ENCODE measurements at regions not wholly inside any gene's neighbourhood (a gene's known extent, or its start where the extent isn't known, plus 50 kb on each side); places are given as distances from the start of the nearest gene placed in this dataset.
A peak's percentile ranks its signal among the peaks of the same experiment; 100 is the strongest.

GRCh38 chr9:22238809-22239684 is 207.6 kb upstream of the DMRTA1 start:
- H3K27me3 ChIP-seq (ENCODE audit: control insufficient read depth in 5 of 5, insufficient read depth in 4 of 5, low read length in 5 of 5), result no peaks in the 10 kb centered on the region
- peak overlapping the region in 1 of 5 donors; percentile 17 for H3K9ac ChIP-seq (ENCODE audit: low read length in 5 of 5)
- H3K4me3 ChIP-seq (ENCODE audit: low read depth in 1 of 5, low read length in 5 of 5), result no peak overlapping the region
- H3K27ac ChIP-seq (ENCODE audit: low read depth, low read length), result no peak overlapping the region
- no peaks in the 10 kb centered on the region for H3K9me3 ChIP-seq (ENCODE audit: control insufficient read depth in 5 of 5, low read length in 5 of 5)
- peaks cover 0 to 21% (median 13%) of the 10 kb centered on the region in 5 donors for H3K4me1 ChIP-seq (ENCODE audit: control insufficient read depth in 5 of 5, insufficient read depth in 5 of 5, low read length in 5 of 5)
- no peaks in the 10 kb centered on the region for H3K36me3 ChIP-seq (ENCODE audit: control insufficient read depth in 5 of 5, insufficient read depth in 5 of 5, low read length in 5 of 5)

- H3K27me3 ChIP-seq (ENCODE audit: control insufficient read depth in 5 of 5, insufficient read depth in 4 of 5, low read length in 5 of 5), result no peaks in the 10 kb centered on the region
- no peaks in the 10 kb centered on the region for H3K9me3 ChIP-seq (ENCODE audit: control insufficient read depth in 5 of 5, low read length in 5 of 5)
- H3K4me3 ChIP-seq (ENCODE audit: low read depth in 1 of 5, low read length in 5 of 5), result no peak overlapping the region
- peak overlapping the region; percentile 75 for H3K27ac ChIP-seq (ENCODE audit: low read depth, low read length)
- peak overlapping the region in 2 of 5 donors; percentile 23 to 46 for H3K9ac ChIP-seq (ENCODE audit: low read length in 5 of 5)
- peaks cover 0 to 23% (median 13%) of the 10 kb centered on the region in 5 donors for H3K4me1 ChIP-seq (ENCODE audit: control insufficient read depth in 5 of 5, insufficient read depth in 5 of 5, low read length in 5 of 5)
- no peaks in the 10 kb centered on the region for H3K36me3 ChIP-seq (ENCODE audit: control insufficient read depth in 5 of 5, insufficient read depth in 5 of 5, low read length in 5 of 5)
Observed at GRCh38 chr9:22240619-22241018, 206.0 kb upstream of the DMRTA1 start.

GRCh38 chr9:22241024-22241423 is 205.6 kb upstream of the DMRTA1 start:
- no peaks in the 10 kb centered on the region for H3K9me3 ChIP-seq (ENCODE audit: control insufficient read depth in 5 of 5, low read length in 5 of 5)
- peak overlapping the region; percentile 75 for H3K27ac ChIP-seq (ENCODE audit: low read depth, low read length)
- H3K4me1 ChIP-seq (ENCODE audit: control insufficient read depth in 5 of 5, insufficient read depth in 5 of 5, low read length in 5 of 5), result peaks cover 0 to 23% (median 13%) of the 10 kb centered on the region in 5 donors
- no peaks in the 10 kb centered on the region for H3K36me3 ChIP-seq (ENCODE audit: control insufficient read depth in 5 of 5, insufficient read depth in 5 of 5, low read length in 5 of 5)
- H3K27me3 ChIP-seq (ENCODE audit: control insufficient read depth in 5 of 5, insufficient read depth in 4 of 5, low read length in 5 of 5), result no peaks in the 10 kb centered on the region
- H3K4me3 ChIP-seq (ENCODE audit: low read depth in 1 of 5, low read length in 5 of 5), result no peak overlapping the region
- H3K9ac ChIP-seq (ENCODE audit: low read length in 5 of 5), result peak overlapping the region in 2 of 5 donors; percentile 23 to 46

GRCh38 chr9:22241611-22242010 is 205.0 kb upstream of the DMRTA1 start:
- Histone ChIP-seq H3K27me3 (ENCODE audit: control insufficient read depth in 5 of 5, insufficient read depth in 4 of 5, low read length in 5 of 5) (no peaks in the 10 kb centered on the region), H3K4me3 (ENCODE audit: low read depth in 1 of 5, low read length in 5 of 5) (no peak overlapping the region), H3K4me1 (ENCODE audit: control insufficient read depth in 5 of 5, insufficient read depth in 5 of 5, low read length in 5 of 5) (peaks cover 0 to 23% (median 13%) of the 10 kb centered on the region in 5 donors), H3K36me3 (ENCODE audit: control insufficient read depth in 5 of 5, insufficient read depth in 5 of 5, low read length in 5 of 5) (no peaks in the 10 kb centered on the region), H3K27ac (ENCODE audit: low read depth, low read length) (peak overlapping the region; percentile 75), H3K9ac (ENCODE audit: low read length in 5 of 5) (peak overlapping the region in 1 of 5 donors; percentile 46), H3K9me3 (ENCODE audit: control insufficient read depth in 5 of 5, low read length in 5 of 5) (no peaks in the 10 kb centered on the region)

GRCh38 chr9:22244139-22245011 is 202.2 kb upstream of the DMRTA1 start:
- H3K9me3 ChIP-seq (ENCODE audit: control insufficient read depth in 5 of 5, low read length in 5 of 5), result peaks cover 0 to under 1% (median 0%) of the 10 kb centered on the region in 5 donors
- H3K27ac ChIP-seq (ENCODE audit: low read depth, low read length), result no peak overlapping the region
- peak overlapping the region in 1 of 5 donors; percentile 56 for H3K9ac ChIP-seq (ENCODE audit: low read length in 5 of 5)
- H3K4me3 ChIP-seq (ENCODE audit: low read depth in 1 of 5, low read length in 5 of 5), result peak overlapping the region in 1 of 5 donors; percentile 43
- peaks cover 0 to 20% (median 11%) of the 10 kb centered on the region in 5 donors for H3K4me1 ChIP-seq (ENCODE audit: control insufficient read depth in 5 of 5, insufficient read depth in 5 of 5, low read length in 5 of 5)
- no peaks in the 10 kb centered on the region for H3K36me3 ChIP-seq (ENCODE audit: control insufficient read depth in 5 of 5, insufficient read depth in 5 of 5, low read length in 5 of 5)
- no peaks in the 10 kb centered on the region for H3K27me3 ChIP-seq (ENCODE audit: control insufficient read depth in 5 of 5, insufficient read depth in 4 of 5, low read length in 5 of 5)

GRCh38 chr9:22255337-22255736 is 191.3 kb upstream of the DMRTA1 start:
- Histone ChIP-seq H3K4me3 (ENCODE audit: low read depth in 1 of 5, low read length in 5 of 5) (no peak overlapping the region), H3K9me3 (ENCODE audit: control insufficient read depth in 5 of 5, low read length in 5 of 5) (peaks cover 2 to 24% (median 13%) of the 10 kb centered on the region in 5 donors), H3K9ac (ENCODE audit: low read length in 5 of 5) (no peak overlapping the region), H3K36me3 (ENCODE audit: control insufficient read depth in 5 of 5, insufficient read depth in 5 of 5, low read length in 5 of 5) (no peaks in the 10 kb centered on the region), H3K27ac (ENCODE audit: low read depth, low read length) (no peak overlapping the region), H3K27me3 (ENCODE audit: control insufficient read depth in 5 of 5, insufficient read depth in 4 of 5, low read length in 5 of 5) (peaks cover 0 to 3% (median 0%) of the 10 kb centered on the region in 5 donors), H3K4me1 (ENCODE audit: control insufficient read depth in 5 of 5, insufficient read depth in 5 of 5, low read length in 5 of 5) (no peaks in the 10 kb centered on the region)

- H3K9ac ChIP-seq (ENCODE audit: low read length in 5 of 5), result no peak overlapping the region
- H3K4me3 ChIP-seq (ENCODE audit: low read depth in 1 of 5, low read length in 5 of 5), result no peak overlapping the region
- H3K27me3 ChIP-seq (ENCODE audit: control insufficient read depth in 5 of 5, insufficient read depth in 4 of 5, low read length in 5 of 5), result peaks cover 0 to 3% (median 0%) of the 10 kb centered on the region in 5 donors
- no peaks in the 10 kb centered on the region for H3K4me1 ChIP-seq (ENCODE audit: control insufficient read depth in 5 of 5, insufficient read depth in 5 of 5, low read length in 5 of 5)
- peaks cover under 1 to 19% (median 5%) of the 10 kb centered on the region in 5 donors for H3K9me3 ChIP-seq (ENCODE audit: control insufficient read depth in 5 of 5, low read length in 5 of 5)
- no peaks in the 10 kb centered on the region for H3K36me3 ChIP-seq (ENCODE audit: control insufficient read depth in 5 of 5, insufficient read depth in 5 of 5, low read length in 5 of 5)
- H3K27ac ChIP-seq (ENCODE audit: low read depth, low read length), result no peak overlapping the region
Observed at GRCh38 chr9:22256381-22256780, 190.2 kb upstream of the DMRTA1 start.

- Histone ChIP-seq H3K9me3 (ENCODE audit: control insufficient read depth in 5 of 5, low read length in 5 of 5) (peaks cover 0 to 12% (median 0%) of the 10 kb centered on the region in 5 donors), H3K27ac (ENCODE audit: low read depth, low read length) (no peak overlapping the region), H3K4me3 (ENCODE audit: low read depth in 1 of 5, low read length in 5 of 5) (no peak overlapping the region), H3K4me1 (ENCODE audit: control insufficient read depth in 5 of 5, insufficient read depth in 5 of 5, low read length in 5 of 5) (no peaks in the 10 kb centered on the region), H3K36me3 (ENCODE audit: control insufficient read depth in 5 of 5, insufficient read depth in 5 of 5, low read length in 5 of 5) (no peaks in the 10 kb centered on the region), H3K9ac (ENCODE audit: low read length in 5 of 5) (no peak overlapping the region), H3K27me3 (ENCODE audit: control insufficient read depth in 5 of 5, insufficient read depth in 4 of 5, low read length in 5 of 5) (peaks cover 0 to 3% (median 0%) of the 10 kb centered on the region in 5 donors)
Observed at GRCh38 chr9:22257026-22257816, 189.4 kb upstream of the DMRTA1 start.

GRCh38 chr9:22265038-22265437 is 181.6 kb upstream of the DMRTA1 start:
- Histone ChIP-seq H3K9me3 (ENCODE audit: control insufficient read depth in 5 of 5, low read length in 5 of 5) (peaks cover 3 to 12% (median 7%) of the 10 kb centered on the region in 5 donors), H3K9ac (ENCODE audit: low read length in 5 of 5) (no peak overlapping the region), H3K27me3 (ENCODE audit: control insufficient read depth in 5 of 5, insufficient read depth in 4 of 5, low read length in 5 of 5) (peaks cover 0 to 2% (median 0%) of the 10 kb centered on the region in 5 donors), H3K4me3 (ENCODE audit: low read depth in 1 of 5, low read length in 5 of 5) (no peak overlapping the region), H3K4me1 (ENCODE audit: control insufficient read depth in 5 of 5, insufficient read depth in 5 of 5, low read length in 5 of 5) (no peaks in the 10 kb centered on the region), H3K27ac (ENCODE audit: low read depth, low read length) (no peak overlapping the region), H3K36me3 (ENCODE audit: control insufficient read depth in 5 of 5, insufficient read depth in 5 of 5, low read length in 5 of 5) (no peaks in the 10 kb centered on the region)
